GM18502 (cell line): ENCODE measurements at regions not wholly inside any gene's neighbourhood (a gene's known extent, or its start where the extent isn't known, plus 50 kb on each side); places are given as distances from the start of the nearest gene placed in this dataset.

Source experiments
- ATAC-seq: cut with Tn5 transposase; IDR thresholded peaks from one replicate; pipeline ENCODE4 v1.9.1; 2021; ENCODE audit warnings: mild to moderate bottlenecking; ENCODE audit not compliant: unreplicated experiment, poor library complexity

DNA sequence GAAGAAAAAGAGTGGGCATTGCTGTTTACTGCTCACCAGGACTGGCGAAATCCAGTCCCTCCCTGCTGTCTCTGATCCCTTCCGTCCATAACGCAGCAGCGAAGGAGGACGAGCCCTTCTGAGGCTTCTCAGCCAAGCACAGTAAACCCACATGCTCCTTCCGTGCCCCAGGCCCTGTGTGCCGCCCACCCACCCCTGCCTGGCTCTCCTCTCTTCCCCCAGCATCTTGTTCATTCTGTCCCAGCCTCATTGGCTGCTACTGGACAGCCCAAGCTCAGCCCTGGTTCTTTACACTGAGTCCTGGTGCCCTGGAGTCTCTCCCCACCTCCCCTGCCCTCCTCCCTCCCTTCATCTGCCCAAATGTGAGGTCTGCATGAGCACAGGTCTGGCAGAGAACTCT is 559.7 kb downstream of the BRD1 start:
- no peak for ATAC-seq

DNA sequence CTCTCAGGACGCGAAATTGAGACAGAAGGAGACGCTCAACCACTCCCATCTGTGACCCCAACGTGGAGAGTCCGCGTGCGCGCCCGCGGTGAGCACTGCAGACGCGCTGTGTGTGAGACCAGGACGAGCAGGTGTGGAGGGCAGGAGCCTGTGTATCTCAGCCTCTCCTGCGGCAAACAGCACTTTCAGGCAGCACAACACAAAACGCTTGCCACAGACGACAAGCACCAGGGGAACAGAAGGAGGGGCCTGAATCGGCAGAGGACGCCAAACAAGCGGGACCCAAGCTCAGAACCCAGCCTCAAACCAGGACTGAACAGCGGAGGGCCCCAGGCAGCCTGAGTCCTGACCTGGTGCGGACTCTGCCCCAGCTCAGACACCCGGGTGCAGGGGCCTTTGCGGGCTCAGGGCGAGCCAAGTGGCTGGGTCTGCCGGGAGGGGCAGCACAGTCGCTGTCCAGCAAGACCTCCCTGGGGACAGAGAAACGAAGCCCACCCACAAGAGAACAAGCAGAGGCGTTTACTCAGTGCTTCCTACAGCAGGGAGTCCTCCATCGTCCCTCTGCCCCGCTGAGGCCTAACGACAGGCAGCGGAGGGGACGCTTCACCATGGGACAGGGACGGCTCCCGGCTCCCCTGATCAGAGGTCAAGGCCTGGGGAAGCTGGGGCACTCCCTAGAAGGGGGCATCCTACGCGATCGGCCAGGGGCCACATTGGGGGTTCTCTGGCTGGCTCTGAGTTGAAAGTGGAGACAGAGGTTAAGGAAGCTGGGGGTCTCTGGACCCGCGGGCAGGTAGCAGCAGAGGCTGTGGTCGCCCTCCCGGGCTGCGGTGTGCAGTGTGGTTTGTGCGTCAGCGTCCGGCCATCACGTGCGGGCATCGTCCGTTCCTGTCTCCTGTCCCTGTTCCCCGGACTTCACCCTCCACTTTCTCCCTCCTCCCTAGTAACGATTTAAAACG is 560.8 kb downstream of the BRD1 start:
- ATAC-seq, result no peak

DNA sequence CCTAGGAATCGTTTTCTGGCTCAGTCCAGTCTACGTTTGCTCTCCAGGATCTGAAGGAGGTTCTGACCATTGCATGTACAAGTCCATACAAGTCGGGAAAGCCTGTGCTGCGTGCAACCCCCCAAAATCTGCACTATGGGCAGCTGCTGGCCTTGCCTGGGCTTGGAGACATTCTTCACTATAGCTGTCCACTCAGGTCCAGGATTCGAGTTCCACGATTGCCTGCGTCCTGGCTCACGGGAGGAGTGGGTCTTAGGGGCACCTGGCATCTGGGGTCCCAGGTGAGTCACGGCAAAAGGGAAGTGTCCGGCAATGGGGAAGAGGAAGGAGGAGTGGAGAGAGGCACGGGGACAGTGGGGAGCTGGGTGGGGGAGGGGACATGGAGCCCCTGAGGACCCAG is 563.0 kb downstream of the BRD1 start:
- ATAC-seq, result no peak

DNA sequence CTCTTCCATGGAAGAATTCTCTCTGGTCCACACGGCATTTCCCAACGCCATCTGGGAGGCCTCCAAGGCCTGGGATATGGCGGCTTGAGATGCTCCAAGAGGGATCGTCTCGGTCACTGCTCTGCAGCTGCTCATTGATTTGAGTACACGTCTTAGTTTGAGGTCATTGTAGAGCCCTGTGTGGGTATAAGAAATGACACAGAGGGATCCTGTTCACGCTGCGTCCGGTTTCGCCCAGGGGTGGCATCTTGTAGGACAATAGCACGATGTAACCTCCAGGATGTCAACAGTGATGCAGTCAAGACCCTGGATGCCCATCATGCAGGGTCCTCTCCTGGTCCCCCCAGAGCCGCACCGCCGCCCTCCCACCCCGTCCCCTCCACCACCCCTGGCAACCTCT is 564.6 kb downstream of the BRD1 start:
- no peak for ATAC-seq

DNA sequence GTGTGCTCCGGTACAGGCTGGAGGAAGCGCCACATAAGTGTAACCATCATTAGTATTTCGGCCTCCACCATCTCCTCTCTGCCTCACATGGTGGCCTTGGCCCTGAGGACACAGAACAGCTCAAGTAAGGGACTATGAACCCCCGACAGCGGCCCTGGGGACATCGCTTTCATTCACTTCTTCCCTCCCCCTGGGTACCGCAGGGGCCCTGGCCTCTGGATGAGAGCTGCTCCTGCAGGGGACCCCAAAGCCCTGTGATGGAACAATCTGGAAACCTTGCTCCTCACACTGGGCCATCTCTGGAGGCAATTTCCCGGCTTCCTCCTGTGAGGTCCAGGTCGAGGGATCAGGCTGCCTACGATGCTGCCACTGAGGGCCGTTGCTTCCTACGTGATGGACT is 565.5 kb downstream of the BRD1 start:
- no peak for ATAC-seq

DNA sequence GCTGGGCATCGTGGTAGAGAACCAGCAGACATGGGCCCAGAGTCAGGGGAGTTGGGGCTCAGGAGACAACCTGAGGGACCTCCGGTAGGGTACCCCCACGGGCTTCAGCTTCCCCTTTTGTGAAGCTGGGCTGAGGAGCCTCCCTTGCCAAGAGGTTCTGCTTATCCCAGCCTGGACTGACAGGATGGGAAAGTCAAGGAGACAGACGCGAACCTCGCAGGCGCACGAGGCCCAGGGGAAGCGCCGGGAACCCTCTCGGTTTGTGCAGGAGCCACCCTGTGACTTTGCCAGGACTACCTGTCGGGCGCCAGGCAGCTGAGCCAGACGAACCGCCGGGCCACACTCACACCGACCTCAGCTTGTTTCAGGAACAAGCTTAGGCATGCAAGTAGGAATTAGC is 566.1 kb downstream of the BRD1 start:
- ATAC-seq, result no peak

DNA sequence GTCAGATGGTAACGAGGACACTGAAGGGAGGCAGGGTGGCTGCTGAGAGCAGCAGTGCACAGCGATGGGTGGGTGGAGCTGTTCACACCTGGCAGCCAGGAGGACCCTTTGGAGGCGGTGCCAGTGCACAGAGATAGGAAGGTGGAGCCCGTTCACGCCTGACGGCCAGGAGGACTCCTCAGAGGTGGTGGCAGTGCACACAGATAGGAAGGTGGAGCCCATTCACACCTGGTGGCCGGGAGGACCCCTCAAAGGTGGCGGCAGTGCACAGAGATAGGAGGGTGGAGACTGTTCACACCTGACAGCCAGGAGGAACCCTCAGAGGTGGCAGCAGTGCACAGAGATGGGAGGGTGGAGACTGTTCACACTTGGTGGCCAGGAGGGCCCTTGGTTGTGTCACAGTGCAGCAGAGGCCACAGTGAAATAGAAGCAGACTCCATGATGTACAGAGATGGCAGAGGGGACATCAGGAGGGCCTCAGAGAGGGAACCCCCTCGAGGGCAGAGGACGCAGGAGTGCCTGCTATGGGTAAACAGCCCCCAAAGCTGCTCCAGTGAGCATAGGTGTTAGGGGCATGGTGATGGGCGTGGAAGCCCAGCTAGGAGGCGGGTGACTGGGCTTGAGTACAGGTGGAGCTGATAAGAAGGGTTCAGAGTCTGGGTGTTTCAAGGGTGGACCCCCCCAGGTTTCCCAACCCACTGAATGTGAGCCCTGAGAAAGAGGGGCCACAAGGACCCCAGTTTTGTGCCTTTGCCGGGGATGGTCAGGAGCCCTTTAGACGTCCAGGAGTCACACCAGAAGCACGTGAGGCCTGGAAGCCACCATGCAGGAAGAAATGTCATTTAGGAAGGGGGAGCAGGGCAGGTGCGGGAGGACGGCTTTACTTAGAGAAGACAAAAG is 566.7 kb downstream of the BRD1 start:
- ATAC-seq, result no peak

DNA sequence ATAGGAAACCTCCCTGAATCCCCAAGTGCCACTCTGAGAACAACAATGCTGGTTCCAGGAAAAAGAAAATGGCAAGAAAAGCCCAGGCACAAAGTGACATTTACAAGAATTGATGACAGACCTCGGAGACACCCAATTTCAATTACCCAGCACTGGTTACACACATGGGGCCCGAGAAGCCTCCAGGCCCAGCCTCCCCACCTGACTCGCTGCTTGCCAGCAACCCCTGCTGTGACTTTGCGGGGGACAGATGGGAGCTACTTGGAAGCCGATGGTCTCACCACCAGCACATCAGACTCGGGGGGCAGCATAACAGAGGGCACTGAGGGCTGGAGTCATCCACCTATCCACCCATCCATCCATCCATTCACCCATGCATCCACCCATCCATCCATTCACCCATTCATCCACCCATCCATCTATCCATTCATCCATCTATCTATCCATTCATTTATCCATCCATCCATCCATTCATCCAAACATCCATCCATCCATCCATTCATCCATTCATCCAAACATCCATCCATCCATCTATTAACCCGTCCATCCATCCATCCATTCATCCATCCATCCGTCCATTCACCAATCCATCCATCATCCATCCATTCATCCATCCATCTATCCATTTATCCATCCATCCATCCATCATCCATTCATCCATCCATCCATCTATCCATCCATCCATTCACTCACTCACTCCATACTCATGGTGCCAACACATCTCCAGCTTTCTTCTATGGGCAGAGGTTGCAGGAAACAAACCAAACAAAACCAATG is 567.6 kb downstream of the BRD1 start:
- no peak for ATAC-seq

DNA sequence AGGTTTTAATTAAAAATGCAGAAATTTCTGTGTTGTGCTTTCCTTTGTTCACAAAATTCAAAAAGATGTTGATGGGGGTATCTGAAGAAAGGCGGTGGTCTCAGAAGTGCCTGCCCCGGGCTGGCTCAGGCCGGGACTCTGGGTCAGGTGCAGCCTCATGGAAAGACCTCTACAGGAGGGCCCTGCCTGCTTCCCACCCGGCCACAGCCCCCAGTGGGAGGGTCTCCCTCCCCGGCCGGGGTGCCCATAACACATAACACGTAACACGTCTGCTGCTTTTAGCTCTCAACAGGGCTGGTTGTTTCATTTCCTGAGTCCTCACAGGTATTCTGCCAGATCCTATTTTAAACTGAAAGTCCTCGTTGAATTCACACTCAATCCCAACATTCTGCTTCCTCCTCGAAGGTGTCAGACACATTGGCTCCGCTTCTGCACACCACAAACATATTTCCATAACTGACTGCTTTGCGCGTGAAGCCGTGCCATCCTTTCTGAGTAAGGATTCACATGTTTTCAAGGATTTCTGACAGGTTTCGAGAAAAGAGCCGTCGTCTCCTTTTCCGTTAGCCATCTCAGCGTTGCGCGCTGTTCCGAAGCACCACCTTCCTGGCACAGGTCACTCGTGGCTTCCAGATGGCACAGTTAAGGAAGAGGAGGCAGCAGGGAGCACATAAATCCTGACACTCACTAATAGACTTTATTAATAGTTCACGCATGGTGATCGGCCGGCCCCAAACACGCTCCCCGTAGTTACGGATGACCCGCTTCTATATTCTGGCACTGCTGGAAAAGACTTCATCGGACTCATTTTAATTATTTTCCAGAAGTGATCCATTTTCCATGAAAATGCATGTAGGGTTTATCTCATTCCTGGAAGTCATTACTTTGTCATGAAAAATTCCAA is 569.3 kb downstream of the BRD1 start:
- ATAC-seq, result no peak

DNA sequence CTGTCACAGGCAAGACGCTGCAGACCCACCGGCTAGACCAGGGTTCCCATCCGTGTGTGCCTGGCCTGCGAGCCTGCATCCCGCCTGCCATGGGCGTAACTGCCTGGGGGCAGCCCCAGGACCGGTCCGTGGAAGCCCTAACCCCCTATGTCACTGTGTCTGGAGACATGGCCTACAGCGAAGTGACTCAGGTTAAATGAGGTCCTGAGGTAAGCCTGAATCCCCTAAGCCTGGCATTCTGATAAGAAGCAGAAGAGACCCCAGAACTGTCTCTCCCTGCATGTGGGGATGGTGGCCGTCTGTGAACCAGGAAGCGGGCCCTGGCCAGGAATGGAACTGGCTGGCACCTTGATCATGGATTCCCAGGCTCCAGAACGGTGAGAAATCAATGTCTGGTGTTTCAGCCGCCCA is 570.1 kb downstream of the BRD1 start:
- ATAC-seq, result no peak

DNA sequence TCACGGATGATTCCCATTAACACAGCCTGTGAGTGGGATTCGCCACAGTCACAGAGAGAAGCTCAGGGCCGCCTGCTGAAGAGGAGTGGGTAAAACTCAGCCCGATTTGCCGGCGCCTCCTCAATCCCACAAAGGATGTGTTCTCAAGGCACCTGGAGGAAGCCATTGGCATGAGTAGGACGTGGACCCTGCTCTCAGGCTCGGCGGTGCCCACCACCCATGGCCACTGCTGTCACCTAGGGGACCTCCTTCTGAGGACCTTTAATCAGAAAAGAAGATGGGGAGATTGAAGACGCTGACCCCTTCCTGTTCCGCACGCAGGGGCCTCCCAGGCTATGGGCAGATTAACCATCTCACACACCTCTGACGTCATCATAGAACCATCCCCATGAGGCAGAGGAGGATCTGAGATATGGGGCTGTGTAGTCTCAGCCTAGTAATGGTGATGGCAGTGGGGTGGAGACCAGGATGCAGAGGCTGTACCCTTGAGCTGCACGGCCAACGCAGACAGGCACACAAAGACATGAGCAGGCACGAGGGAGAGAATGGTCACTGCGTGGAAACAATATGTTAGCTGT is 571.8 kb downstream of the BRD1 start:
- ATAC-seq, result no peak

DNA sequence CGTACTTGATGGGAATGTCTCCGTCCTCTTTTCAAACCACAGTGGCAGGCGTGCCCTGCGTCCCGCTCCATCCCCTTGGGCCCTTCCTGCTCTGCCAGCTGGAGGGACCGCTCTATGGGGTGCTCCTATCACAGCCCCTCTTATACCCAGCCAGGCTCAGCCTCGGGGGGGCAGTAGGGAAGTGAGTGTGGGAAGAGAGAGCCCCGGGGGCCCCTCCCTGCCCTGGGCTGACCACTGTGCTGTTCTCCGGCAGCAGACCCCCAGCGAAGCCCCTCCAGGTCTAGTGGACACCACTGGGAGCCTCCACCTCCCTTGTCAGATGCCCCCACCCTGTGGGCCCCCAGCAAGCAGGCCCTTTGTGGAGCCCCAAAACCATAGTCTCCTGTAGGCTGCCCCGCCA is 572.5 kb downstream of the BRD1 start:
- no peak for ATAC-seq

DNA sequence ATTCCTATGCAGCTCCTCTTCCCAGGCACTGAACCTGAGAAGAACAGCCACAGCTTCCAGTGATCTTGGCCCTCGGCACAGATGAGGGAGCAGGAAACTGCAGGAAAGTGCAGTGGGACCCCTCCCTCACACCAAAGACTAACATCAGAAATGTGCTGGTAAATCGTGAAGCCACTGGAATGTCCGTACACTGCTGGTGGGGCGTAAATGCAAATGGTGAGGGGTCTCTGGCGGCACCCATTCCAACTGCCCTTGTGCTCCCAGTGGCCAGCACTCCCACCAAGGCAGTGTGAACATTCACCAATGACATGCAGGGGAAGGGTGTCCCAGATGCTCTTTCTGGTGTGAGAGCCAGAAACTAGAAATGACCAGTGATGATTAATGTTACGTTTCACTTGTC is 574.0 kb downstream of the BRD1 start:
- no peak for ATAC-seq

DNA sequence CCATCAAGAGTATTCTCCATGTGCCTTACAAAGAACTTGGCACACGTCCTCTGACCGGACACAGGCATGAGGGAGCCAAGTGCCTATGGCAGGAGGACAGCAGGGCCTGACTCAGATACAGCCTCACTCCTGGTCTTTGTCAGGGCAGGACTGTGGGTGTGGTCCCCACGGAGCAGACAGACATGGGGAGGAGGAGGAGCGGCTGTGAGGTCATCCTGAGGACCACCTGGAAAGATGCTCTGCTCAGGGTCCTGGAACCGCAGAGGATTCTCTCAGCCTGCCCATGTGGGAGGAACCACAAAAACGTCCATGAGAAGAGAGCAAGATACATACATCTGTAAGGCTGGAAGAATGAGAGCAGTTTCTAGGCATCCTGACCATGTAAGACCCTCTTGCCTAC is 576.3 kb downstream of the BRD1 start:
- no peak for ATAC-seq

DNA sequence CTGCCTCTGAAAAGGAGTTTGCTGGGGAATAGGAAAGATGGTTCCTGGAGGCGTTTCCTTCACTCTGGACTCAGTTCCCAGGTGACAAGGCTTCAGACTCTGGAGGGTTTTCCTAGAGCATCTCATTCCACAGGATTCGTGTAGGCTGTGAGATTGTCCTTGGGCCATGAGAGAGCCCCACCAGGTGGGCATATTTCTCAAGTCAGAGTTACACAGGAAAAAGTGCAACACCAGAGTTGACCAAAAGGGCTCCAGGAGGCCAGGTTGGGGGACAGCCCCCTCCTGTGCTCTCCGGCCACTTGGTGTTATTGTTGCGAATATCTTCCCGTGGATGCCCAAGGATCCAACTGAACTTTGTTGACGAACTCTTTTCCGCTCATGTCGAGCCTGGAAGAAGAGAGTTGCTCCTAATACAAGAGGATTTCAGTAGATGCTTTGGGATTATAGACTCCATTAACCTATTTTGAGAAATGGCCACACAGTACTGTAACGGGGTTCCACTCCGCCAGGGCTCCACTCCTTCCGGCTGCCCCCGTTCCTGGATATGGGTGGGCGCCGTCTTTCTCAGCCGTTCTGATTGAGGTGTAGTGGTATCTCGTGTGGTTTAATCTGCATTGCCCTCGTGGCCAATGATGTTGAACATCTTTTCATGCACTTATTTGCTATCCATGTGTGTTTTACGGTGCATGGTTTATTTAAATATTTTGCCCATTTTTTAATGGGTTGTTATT is 580.3 kb downstream of the BRD1 start:
- ATAC-seq, result no peak

DNA sequence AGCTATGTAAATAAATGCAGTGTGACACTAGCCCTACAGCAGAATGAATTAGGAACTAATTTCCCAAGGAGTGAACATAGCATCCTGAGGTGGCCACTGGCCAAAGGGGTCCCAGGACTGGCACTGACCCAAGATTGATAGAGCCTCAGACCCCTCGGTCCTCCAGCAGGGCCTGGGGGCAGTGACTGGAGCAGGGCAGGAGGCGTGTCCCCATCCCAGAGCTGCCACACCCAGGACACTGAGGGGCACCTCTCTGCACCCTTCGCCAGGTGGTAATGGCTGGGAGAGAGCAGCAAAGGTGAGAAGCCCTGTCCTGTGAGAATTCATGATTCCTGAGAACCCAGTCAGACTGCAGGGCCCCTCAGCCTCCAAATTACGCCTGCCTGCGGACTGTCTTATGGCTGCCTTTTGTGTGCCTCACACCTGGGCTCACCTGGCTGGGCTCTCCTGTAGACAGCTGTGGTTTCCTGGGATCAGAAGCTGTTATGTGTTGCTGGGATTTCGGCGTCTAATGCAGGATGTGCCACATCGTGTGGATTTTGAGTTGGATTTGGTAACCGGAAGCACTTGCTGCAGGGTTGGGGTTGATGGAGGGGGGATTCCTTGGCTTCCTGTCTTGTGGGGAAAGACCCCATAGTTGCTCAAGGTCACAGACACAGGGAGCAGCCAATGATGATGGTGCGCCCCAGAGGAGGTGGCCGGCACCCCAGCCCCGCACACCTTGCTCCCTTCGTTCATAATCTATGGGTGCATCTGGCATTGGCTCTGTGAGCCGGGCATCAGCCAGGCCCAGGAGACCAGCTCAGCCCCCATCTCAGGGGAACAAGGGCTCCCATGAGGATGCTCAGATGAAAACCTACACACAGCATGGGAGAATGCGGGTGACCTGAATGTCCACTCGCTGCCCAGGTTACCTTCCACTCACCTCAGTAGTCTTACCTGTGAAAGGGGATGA is 582.9 kb downstream of the BRD1 start:
- no peak for ATAC-seq

DNA sequence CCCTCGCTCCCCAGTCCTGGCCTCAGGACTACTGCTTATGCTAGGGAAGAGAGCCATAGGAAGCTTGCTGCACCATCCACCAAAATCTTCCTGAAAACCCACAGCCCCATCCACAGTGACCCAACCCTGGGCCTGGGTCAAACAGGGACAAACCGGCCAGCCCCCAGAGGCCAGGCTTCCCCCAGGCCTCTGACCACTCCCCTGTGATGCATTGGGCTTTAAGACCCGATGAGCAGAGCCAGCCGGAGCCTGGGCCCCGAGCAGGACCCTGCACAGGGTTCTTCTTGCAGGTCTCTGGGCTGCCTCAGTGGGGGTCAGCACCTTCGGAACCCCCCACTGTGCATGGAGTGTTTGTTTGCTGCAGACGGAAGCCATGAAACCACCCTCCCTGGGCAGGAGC is 583.7 kb downstream of the BRD1 start:
- no peak for ATAC-seq
